ENCODE measurements at regions not wholly inside any gene's neighbourhood (a gene's known extent, or its start where the extent isn't known, plus 50 kb on each side); places are given as distances from the start of the nearest gene placed in this dataset.

GRCh38 chr17:55668312-55668920 is 54.2 kb downstream of the TMEM100 start:
- no peak for DNase-seq (ENCODE audit: low spot score)

- no peak for DNase-seq (ENCODE audit: low spot score)
Measured at GRCh38 chr17:55666806-55667205, 55.9 kb downstream of the TMEM100 start.

DNA sequence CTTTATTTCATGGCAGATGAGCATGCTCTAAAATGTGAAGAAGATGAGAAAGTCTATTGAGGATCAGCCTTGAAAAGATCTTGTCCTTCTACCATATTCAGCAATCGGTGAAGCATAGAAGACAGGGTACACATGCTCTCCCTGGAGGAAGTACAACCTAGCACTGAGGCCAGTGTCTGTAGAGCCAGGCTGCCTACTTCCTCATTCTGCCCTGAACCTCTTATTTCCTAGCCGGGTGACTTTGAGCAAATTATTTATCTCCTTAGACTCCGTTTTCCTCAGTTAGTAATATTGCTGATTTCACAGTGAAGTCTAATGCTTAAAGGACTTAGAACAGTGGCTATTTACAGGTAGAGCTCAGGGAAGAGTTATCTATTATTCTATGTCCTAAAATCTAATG is 58.4 kb downstream of the TMEM100 start:
- no peak for DNase-seq (ENCODE audit: low spot score)

DNA sequence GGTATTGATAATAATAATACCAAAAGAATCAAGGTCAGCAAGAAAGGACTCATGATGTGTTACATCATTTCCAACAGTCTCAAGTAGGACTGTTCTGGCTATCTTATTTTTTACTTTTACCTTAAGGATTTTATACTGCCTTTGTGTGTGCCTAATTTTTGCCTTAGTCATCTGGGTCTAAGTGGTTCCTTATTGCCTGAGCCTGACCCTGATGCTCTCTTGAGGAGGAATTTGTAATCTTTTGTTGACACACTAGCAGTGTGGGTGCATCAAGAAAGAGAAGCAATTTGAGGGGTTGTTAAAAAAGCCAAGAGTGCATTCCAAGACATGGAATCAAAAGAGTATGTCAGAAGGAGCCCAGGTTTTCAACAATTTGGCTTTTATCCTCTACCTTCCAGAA is 59.3 kb downstream of the TMEM100 start:
- DNase-seq (ENCODE audit: low spot score): no peak

- no peak for DNase-seq (ENCODE audit: low spot score)
Measured at GRCh38 chr17:55661963-55662834, 60.5 kb downstream of the TMEM100 start.

DNA sequence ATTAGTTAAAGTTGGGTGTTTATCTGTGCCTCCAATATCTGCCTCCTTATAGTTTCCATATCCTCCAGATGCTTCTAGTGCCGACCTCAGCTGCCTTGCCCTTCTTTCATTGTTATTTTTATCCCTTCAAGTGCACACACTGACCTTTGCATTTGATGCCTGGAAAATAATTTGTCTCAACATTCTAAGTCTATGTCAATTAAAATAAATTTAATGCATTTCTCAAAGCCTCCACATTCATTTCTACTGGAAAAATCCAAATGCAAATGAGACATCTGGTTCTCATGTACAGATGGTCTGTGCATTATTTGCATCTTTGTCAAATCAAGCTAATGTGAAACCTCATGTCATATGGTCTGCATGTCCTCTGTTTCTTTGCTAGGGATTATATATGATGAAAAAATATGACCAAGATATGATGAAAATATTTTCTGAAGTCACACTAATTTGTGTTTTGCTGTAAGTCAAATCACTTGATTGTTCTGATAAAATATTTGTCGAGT is 61.4 kb downstream of the TMEM100 start:
- no peak for DNase-seq (ENCODE audit: low spot score)

DNA sequence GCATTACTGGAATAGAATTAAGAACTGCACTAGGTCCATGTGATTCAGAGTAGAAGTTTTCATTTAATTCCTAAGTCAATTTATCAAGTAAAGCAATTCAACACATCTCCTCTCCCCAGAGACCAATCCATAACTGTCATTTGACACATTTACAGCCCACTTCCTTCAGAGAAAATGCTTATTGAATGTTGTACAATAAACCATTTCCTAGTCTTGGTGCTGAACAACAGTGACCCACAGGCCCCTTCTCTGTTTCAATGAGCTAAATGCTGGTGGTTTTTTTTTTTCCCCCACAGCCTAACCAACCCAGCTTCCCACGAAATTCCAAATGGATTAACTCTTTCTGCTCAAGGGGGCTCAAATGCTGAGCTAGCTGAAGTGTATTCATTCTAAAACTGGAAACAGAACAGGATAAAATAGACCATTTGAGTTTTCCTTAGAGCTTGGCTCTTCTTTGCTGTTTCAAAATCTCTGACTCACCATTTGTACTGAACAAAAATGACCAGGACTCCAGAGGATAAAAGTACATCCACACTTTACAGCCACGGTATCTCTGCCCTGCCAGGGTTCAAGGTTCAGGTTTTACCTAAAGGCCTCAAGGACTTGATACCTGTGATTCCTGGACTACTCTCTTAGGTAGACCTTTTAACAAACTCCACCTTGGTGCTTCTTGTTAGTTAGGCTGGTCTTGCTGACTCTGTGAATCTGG is 62.3 kb downstream of the TMEM100 start:
- DNase-seq (ENCODE audit: low spot score): no peak

- DNase-seq (ENCODE audit: low spot score): no peak
Measured at GRCh38 chr17:55659661-55660060, 63.0 kb downstream of the TMEM100 start.

GRCh38 chr17:55655777-55656176 is 66.9 kb downstream of the TMEM100 start:
- DNase-seq (ENCODE audit: low spot score): no peak

DNA sequence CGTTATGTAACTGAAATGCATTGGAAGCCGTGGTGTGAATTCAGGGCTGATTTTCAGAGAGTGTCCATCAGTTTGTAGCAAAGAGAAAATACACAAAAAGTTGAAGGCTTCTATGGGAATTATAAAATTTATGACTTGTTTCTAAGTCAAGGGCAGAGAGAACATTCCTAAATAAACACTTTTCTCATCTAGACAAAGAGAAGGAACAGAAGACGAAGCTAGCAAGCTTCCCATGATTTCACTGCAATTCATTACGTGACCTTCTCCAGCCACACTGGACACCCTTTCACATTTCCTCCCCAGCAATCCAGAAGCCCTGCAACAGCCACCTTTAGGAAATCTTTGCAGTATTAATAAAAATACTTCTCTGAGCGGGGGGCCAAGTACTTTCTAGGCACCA is 67.8 kb downstream of the TMEM100 start:
- DNase-seq (ENCODE audit: low spot score): no peak

- DNase-seq (ENCODE audit: low spot score): no peak
Measured at GRCh38 chr17:55654022-55654421, 68.6 kb downstream of the TMEM100 start.

- no peak for DNase-seq (ENCODE audit: low spot score)
Measured at GRCh38 chr17:55652825-55653224, 69.8 kb downstream of the TMEM100 start.

DNA sequence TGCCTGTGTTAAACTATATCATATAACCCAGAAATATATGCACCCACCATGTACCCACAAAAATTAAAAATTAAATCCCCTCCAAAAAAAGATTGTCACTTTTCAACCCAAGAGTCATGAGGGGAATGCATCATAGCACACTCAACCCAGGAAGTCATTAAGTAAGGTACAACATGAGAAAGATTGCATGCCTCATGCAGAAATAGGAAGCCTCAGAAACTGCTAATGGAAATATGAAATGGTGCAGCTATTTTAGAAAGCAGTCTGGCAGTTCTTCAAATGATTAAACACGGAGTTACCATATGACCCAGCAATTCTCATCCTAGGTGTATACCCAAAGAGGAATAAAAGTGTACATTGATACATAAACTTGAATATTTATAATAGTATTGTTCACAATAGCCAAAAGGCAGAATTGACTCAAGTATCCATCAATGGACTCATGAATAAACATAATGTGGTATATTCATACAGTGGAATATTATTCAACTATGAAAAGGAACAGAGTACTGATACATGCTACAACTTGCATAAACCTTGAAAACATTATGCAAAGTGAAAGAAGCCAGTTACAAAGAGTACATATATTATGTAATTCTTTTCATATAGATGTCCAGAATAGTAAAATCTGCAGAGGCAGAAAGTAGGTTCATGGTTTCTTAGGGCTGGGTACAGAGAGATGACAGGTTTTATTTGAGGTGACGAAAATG is 70.4 kb downstream of the TMEM100 start:
- DNase-seq (ENCODE audit: low spot score): no peak

DNA sequence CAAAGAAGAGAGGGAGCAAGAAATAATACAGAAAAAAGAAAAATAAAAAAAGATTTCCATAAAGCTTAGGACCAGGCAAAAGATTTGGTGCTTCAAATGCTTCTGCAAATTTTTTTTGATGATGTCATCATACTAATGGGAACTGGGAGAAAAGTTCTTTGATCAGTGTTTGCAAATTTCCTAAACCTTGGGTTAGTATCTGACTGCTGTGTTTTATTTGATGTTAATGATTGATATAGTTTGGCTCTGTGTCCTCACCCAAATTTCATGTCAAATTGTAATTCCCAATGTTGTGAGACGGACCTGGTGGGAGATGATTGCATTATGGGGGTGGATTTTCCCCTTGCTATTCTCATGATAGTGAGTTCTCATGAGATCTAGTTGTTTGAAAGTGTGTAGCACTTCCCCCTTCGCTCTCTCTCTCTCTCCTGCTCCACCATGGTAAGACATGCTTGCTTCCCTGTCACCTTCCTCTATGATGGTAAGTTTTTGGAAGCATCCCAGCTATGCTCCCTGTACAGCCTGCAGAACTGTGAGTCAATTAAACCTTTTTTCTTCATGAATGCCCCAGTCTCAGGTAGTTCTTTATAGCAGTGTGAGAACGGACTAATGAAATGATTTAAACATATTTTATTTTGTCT is 72.6 kb downstream of the TMEM100 start:
- no peak for DNase-seq (ENCODE audit: low spot score)

DNA sequence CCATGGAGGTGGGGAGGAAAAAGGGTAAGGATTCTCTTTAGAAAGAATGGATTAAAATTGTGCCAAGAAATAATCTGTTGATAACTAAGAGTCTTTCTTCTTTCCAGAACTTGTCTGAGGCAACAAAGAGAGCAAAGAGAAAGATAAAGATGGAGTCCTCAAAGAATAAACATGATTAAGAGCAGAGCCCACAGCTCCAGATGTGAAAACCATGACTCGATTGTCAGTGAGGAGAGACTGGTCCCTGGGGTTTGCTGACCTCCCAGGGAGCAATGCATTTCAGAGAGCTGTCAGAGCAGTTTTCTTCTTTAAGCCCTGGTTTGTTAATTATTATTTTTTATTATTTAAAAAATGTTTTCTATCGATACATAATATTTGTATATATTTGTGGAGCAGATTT is 74.6 kb downstream of the TMEM100 start:
- DNase-seq (ENCODE audit: low spot score): no peak

- DNase-seq (ENCODE audit: low spot score): no peak
Measured at GRCh38 chr17:55645361-55645760, 77.3 kb downstream of the TMEM100 start.

- DNase-seq (ENCODE audit: low spot score): no peak
Measured at GRCh38 chr17:55644346-55644745, 78.3 kb downstream of the TMEM100 start.

GRCh38 chr17:55642741-55643140 is 79.9 kb downstream of the TMEM100 start:
- DNase-seq (ENCODE audit: low spot score): no peak

- peak; percentile 18 for DNase-seq (ENCODE audit: low spot score)
Measured at GRCh38 chr17:55641676-55642081, 81.0 kb downstream of the TMEM100 start.

DNA sequence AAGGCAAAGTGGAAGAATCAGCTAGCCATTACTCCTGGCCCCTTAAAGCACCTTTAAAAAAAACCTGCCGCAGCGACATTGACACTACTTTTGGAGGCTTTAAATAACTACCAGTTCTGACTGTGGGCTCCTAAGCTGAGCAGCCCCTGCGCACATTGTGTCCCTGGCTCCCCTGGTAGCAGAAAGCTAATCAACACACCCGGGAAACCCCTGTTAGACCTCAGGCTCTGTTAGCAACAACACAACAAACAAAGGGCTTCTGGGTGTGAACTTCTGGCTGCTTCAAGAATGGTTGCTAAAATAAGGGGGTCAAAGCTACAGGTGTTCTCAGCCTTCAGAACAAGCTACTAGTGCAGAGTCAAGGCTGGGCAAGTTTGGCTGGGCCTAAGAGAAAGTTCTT is 83.6 kb downstream of the TMEM100 start:
- DNase-seq (ENCODE audit: low spot score): no peak

DNA sequence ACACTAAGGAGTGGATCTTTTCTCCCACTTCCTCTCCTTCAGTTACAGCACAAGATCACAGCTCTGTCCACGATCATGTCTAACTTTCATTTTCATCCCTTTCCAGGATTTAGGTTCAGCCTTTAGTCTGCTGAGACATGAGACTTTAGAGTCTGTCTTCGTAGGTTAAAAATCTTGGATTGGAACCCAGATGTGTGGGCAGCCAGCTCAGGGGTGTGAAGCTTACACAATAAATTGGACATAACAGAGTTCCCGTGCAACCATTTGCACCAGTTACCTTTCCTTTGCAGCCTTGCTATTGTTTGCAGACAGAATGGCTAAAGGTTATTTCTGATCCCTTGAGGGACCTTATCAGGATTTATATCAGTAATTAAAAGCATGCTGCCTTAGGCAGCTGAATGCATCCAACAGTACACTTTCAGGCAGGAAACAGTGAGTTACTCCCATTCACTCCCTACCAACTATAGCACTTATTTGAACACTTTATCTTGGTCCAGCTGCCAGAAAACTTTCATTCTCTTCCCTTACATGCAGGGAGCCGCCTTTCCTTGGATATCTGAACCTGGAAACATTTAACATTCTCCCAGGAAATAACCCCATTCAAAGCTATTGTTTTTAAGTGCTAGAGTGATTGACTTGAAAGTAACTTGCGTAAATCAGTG is 87.3 kb downstream of the TMEM100 start:
- no peak for DNase-seq (ENCODE audit: low spot score)

Measured in CD4-positive, alpha-beta T cell treated with Interleukin-6 at 100 ng/mL for 8 hours (primary cell).